ENCODE measurements at regions not wholly inside any gene's neighbourhood (a gene's known extent, or its start where the extent isn't known, plus 50 kb on each side); places are given as distances from the start of the nearest gene placed in this dataset.
A peak's percentile ranks its signal among the peaks of the same experiment; 100 is the strongest.

DNA sequence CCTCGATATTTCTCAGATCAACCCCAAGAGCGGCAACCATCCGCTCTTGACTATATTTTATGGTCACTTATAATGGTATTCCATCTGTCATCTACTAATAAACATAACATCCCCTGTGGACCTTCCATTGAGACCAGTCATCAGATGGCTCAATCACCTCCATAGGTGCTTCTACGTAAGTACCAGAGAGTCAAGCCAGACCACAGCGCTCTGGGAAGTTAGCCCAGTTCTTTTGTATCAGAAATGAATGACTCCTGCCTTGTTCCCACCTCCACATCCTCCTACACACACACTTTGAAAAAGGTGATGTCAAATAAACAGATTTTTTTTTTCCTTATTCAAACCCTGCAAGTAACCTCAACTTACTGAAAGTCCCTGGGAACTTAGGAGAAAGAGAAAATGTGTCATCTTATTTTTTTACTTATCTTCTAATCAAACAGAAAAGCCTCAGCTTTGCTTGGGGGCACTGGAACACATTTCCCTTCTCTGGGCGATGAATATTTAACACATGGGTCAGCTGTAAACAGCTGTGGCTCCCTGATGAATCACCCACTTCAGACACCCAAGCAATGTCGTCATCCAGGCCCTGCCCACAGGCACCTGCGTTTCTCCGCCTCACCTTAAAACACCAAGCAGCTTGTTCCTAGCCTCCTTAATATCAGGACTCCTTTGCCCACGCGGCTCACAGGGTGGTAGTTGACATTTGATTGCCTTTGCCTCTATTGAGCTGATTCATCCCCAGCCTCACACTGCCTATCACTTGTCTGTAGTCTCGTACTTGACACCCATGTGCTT is 121.4 kb upstream of the LY86 start:
- Histone ChIP-seq H3K9me3 (peaks cover 0 to 15% (median 9%) of the 10 kb centered on the region in 8 donors), H3K36me3 (no peaks in the 10 kb centered on the region), H3K4me3 (no peak overlapping the region), H3K4me1 (peaks cover 0 to 10% (median 3%) of the 10 kb centered on the region in 6 donors), H3K27me3 (replicated peaks in 1 of 7) (peaks cover 0 to 5% (median 0%) of the 10 kb centered on the region in 7 donors), H3K27ac (no peak overlapping the region)
- DNase-seq, result no peak
- intact Hi-C loops (cut with DNase I; ENCODE audit: low total_unique reads), result no loop called here
- 84 to 92% (median 86%) methylated on average over 12 of the region's 12 CpGs for WGBS, 5 donors
- TF ChIP-seq CTCF (IDR thresholded peaks at IDR 0.05 in 8 of 11, conservative IDR thresholded peaks at IDR 0.05 in 3 of 11) (no peak), POLR2AphosphoS5 (IDR thresholded peaks at IDR 0.05) (no peak), POLR2A (IDR thresholded peaks at IDR 0.05) (no peak)

DNA sequence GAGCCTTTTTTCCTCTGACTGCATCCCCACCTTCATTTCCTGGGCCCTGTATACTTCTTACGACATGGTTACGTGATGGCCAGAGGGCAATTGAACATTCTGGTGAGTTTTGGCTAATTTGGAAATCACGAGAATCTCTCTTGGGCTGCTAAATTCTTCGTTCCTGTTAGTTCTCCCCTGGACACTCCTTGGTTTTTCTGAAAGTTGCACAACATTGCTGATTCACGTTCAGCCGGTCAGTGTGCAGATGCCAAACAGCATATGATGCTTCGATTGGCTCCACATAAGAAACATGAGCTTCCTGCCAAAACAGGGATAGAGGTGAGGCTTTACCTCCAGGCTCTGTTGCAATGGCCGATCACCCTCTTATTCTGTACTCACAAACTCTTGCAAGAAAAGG is 119.4 kb upstream of the LY86 start:
- intact Hi-C loops (cut with DNase I; ENCODE audit: low total_unique reads), result no loop called here
- peak overlapping the region in 2 of 8 donors; percentile 2 to 32 for H3K27ac ChIP-seq
- no peak for DNase-seq
- peaks cover 0 to 15% (median 9%) of the 10 kb centered on the region in 8 donors for H3K9me3 ChIP-seq
- TF ChIP-seq POLR2A (IDR thresholded peaks at IDR 0.05), result no peak
- TF ChIP-seq CTCF (IDR thresholded peaks at IDR 0.05 in 8 of 11, conservative IDR thresholded peaks at IDR 0.05 in 3 of 11), result no peak
- no peak for TF ChIP-seq POLR2AphosphoS5 (IDR thresholded peaks at IDR 0.05)
- no peaks in the 10 kb centered on the region for H3K27me3 ChIP-seq (replicated peaks in 1 of 7)
- 60 to 92% (median 72%) methylated on average over 8 of the region's 8 CpGs for WGBS, 5 donors
- no peaks in the 10 kb centered on the region for H3K36me3 ChIP-seq
- peaks cover 0 to 14% (median 3%) of the 10 kb centered on the region in 6 donors for H3K4me1 ChIP-seq
- no peak overlapping the region for H3K4me3 ChIP-seq

DNA sequence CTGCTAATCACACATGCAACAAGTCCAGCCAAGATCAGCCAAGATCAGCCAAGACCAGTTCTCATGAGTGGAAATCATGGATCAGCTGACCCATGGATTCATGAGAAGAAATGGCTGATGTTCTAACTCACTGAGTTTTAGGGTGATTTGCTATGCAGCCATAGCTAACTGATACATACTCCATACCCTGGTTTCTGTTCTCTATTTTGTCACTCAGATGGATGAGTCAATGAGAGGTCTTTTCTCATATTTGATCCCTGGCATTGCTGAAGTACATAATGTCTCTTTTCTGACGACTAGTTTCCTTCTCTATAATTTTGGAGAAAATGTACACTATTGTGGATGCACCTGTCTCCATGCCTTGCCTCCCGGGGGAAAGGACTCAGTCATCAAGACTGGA is 118.4 kb upstream of the LY86 start:
- Histone ChIP-seq H3K27me3 (replicated peaks in 1 of 7) (no peaks in the 10 kb centered on the region), H3K27ac (peak overlapping the region in 2 of 8 donors; percentile 2 to 32), H3K9me3 (peaks cover 0 to 15% (median 9%) of the 10 kb centered on the region in 8 donors), H3K36me3 (no peaks in the 10 kb centered on the region), H3K4me1 (peaks cover 0 to 14% (median 3%) of the 10 kb centered on the region in 6 donors), H3K4me3 (no peak overlapping the region)
- intact Hi-C loops (cut with DNase I; ENCODE audit: low total_unique reads), result no loop called here
- 74 to 90% (median 83%) methylated on average over 2 of the region's 2 CpGs for WGBS, 5 donors
- no peak for DNase-seq
- no peak for TF ChIP-seq CTCF (IDR thresholded peaks at IDR 0.05 in 8 of 11, conservative IDR thresholded peaks at IDR 0.05 in 3 of 11)
- no peak for TF ChIP-seq POLR2A (IDR thresholded peaks at IDR 0.05)
- no peak for TF ChIP-seq POLR2AphosphoS5 (IDR thresholded peaks at IDR 0.05)

DNA sequence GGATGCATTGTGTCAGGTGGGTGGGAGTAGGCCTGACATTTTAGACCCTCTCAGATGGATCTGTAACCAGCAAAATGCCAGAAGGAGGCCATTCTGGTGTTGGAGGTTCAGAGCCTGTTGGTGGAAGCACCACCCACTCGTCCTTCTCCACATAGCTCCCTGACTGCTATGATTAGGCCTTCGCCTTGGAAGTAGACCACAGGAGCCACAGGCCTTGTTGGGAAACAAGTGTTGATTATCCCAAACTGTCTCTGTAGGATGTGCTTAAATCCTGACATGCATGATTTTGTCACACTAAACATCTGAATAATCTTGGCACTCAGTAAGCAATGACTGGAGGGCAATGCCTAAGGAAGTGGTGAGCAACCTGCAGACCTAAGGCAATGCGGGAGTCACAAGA is 117.2 kb upstream of the LY86 start:
- no peak for DNase-seq
- H3K4me1 ChIP-seq, result peaks cover 0 to 14% (median 3%) of the 10 kb centered on the region in 6 donors
- H3K4me3 ChIP-seq, result no peak overlapping the region
- H3K27me3 ChIP-seq (replicated peaks in 1 of 7), result no peaks in the 10 kb centered on the region
- TF ChIP-seq CTCF (IDR thresholded peaks at IDR 0.05 in 8 of 11, conservative IDR thresholded peaks at IDR 0.05 in 3 of 11) (no peak), POLR2A (IDR thresholded peaks at IDR 0.05) (no peak), POLR2AphosphoS5 (IDR thresholded peaks at IDR 0.05) (no peak)
- H3K36me3 ChIP-seq, result no peaks in the 10 kb centered on the region
- H3K27ac ChIP-seq, result no peak overlapping the region
- WGBS, 5 donors, result 76 to 95% (median 77%) methylated on average over 3 of the region's 3 CpGs
- intact Hi-C loops (cut with DNase I; ENCODE audit: low total_unique reads), result no loop called here
- peaks cover 0 to 15% (median 9%) of the 10 kb centered on the region in 8 donors for H3K9me3 ChIP-seq
